Erythroblast (primary cell): ENCODE measurements at regions not wholly inside any gene's neighbourhood (a gene's known extent, or its start where the extent isn't known, plus 50 kb on each side); places are given as distances from the start of the nearest gene placed in this dataset.
"Not testable (repeated sequence)": the region's sequence is repeated elsewhere in the genome, so short reads cannot be mapped to it uniquely, and the experiment has no call there.

Source experiments
- DNase-seq, 2 experiments: peaks; one replicate each; lab custom pipeline; 2025; lab: John Stamatoyannopoulos, UW
- GATA1 ChIP-seq: IDR thresholded peaks from 2 replicates; pipeline ENCODE4 v1.6.1; 2011; ENCODE audit warnings: low read depth, mild to moderate bottlenecking, control low read depth, low read length, moderate library complexity
- POLR2A ChIP-seq: IDR thresholded peaks from 2 replicates; pipeline ENCODE4 v1.6.1; 2011; ENCODE audit warnings: mild to moderate bottlenecking, low read length

GRCh38 chr2:125185691-125186270, 1160.7 kb downstream of the CNTNAP5 start:
- TF ChIP-seq GATA1 (no peak), POLR2A (no peak)
- DNase-seq = no peak

GRCh38 chr2:125207431-125207830, 1182.3 kb downstream of the CNTNAP5 start:
- no peak for DNase-seq
- TF ChIP-seq GATA1 = no peak
- TF ChIP-seq POLR2A = no peak

- TF ChIP-seq GATA1 (no peak), POLR2A (no peak)
- no peak for DNase-seq
Measured at GRCh38 chr2:125216321-125216720, 1191.2 kb downstream of the CNTNAP5 start.

- DNase-seq = no peak
- TF ChIP-seq GATA1 (no peak), POLR2A (no peak)
Measured at GRCh38 chr2:125224188-125224587, 1199.1 kb downstream of the CNTNAP5 start.

- DNase-seq = no peak
- TF ChIP-seq GATA1 (no peak), POLR2A (no peak)
Measured at GRCh38 chr2:125224830-125225229, 1199.7 kb downstream of the CNTNAP5 start.

GRCh38 chr2:125227843-125228392, 1202.8 kb downstream of the CNTNAP5 start:
- TF ChIP-seq GATA1 = no peak

GRCh38 chr2:125240870-125241269, 1215.8 kb downstream of the CNTNAP5 start:
- TF ChIP-seq GATA1 (no peak), POLR2A (no peak)
- no peak for DNase-seq

More at GRCh38 chr2:125227843-125228392, 1202.8 kb downstream of the CNTNAP5 start:
- no peak for DNase-seq

- no peak for DNase-seq
Measured at GRCh38 chr2:125243074-125243473, 1218.0 kb downstream of the CNTNAP5 start.

GRCh38 chr2:125254010-125254409, 1228.9 kb downstream of the CNTNAP5 start:
- TF ChIP-seq POLR2A (no peak), GATA1 (no peak)
- no peak for DNase-seq

More at GRCh38 chr2:125243074-125243473, 1218.0 kb downstream of the CNTNAP5 start:
- no peak for TF ChIP-seq POLR2A
- no peak for TF ChIP-seq GATA1

GRCh38 chr2:125259451-125259850, 1234.4 kb downstream of the CNTNAP5 start:
- no peak for TF ChIP-seq GATA1
- TF ChIP-seq POLR2A = no peak
- no peak for DNase-seq

- not testable (repeated sequence) for DNase-seq
Measured at GRCh38 chr2:125260366-125260930, 1235.4 kb downstream of the CNTNAP5 start.

- no peak for DNase-seq
- TF ChIP-seq POLR2A = no peak
- TF ChIP-seq GATA1 = no peak
Measured at GRCh38 chr2:125264453-125264852, 1239.4 kb downstream of the CNTNAP5 start.

- TF ChIP-seq POLR2A (no peak), GATA1 (no peak)
- no peak for DNase-seq
Measured at GRCh38 chr2:125267683-125268082, 1242.6 kb downstream of the CNTNAP5 start.

GRCh38 chr2:125272651-125273050, 1247.6 kb downstream of the CNTNAP5 start:
- TF ChIP-seq GATA1 = no peak
- no peak for TF ChIP-seq POLR2A
- DNase-seq = no peak

- DNase-seq = no peak
Measured at GRCh38 chr2:125274718-125275117, 1249.6 kb downstream of the CNTNAP5 start.

More at GRCh38 chr2:125274718-125275117, 1249.6 kb downstream of the CNTNAP5 start:
- no peak for TF ChIP-seq POLR2A
- TF ChIP-seq GATA1 = no peak
